Lower leg skin (tissue), 4 donors: ENCODE measurements at regions not wholly inside any gene's neighbourhood (a gene's known extent, or its start where the extent isn't known, plus 50 kb on each side); places are given as distances from the start of the nearest gene placed in this dataset.

Experiments
- DNase-seq, 2 donors: peaks; one replicate each; pipeline ENCODE4 v3.0.0-alpha.2; 2019; ENCODE audit warnings: low spot score in 2 of 2
- H3K4me3 ChIP-seq: fragments of 200-600 bp; sonication (generic); 2 replicates; pipeline ENCODE4 v1.5.1; 2017; ENCODE audit warnings: mild to moderate bottlenecking, low read depth; ENCODE audit not compliant: poor library complexity, severe bottlenecking
- CTCF ChIP-seq, 3 donors: fragments of 450-650 bp; IDR thresholded peaks; one replicate each; pipeline ENCODE4 v1.5.1; 2016; ENCODE audit warnings: antibody characterized with exemption in 3 of 3, mild to moderate bottlenecking in 3 of 3, moderate library complexity in 2 of 3
- POLR2A ChIP-seq, 2 donors: fragments of 450-650 bp; IDR thresholded peaks; one replicate each; pipeline ENCODE4 v1.6.1; 2016 to 2017; ENCODE audit warnings: antibody characterized with exemption in 2 of 2, mild to moderate bottlenecking in 1 of 2, moderate library complexity in 1 of 2
- WGBS, 2 donors: methylation state at CpG; one replicate each; pipeline ENCODE4 v1.1.5; 2018; 5-methylcytosine and 5-hydroxymethylcytosine counted together
- intact Hi-C: fragments of 100-400 bp; cut with DNase I; formaldehyde crosslinking; loops from one replicate; pipeline ENCODE4 v1.15.0; 2023; ENCODE audit warnings: low total_unique reads

- no peak for TF ChIP-seq POLR2A (IDR thresholded peaks at IDR 0.05)
- no peak for TF ChIP-seq CTCF (IDR thresholded peaks at IDR 0.05)
- intact Hi-C loops = loop anchor here (1.0 kb wide), 1 partner anchor 33 kb away; no protein-coding TSS in a partner anchor
- 71 to 84% methylated on average over 5 of the region's 5 CpGs for WGBS, 2 donors
These were observed 1060.6 kb upstream of the AUTS2 start for GRCh38 chr7:68537774-68538071.

GRCh38 chr7:68542831-68543230, 1055.4 kb upstream of the AUTS2 start:
- intact Hi-C loops = no loop called here
- WGBS, 2 donors = 53 to 65% methylated on average over 3 of the region's 3 CpGs
- no peak overlapping the region for H3K4me3 ChIP-seq
- no peak for DNase-seq
- TF ChIP-seq CTCF (IDR thresholded peaks at IDR 0.05) = no peak
- no peak for TF ChIP-seq POLR2A (IDR thresholded peaks at IDR 0.05)

More at GRCh38 chr7:68537774-68538071, 1060.6 kb upstream of the AUTS2 start:
- no peak for DNase-seq
- no peak overlapping the region for H3K4me3 ChIP-seq

GRCh38 chr7:68544851-68545250, 1053.4 kb upstream of the AUTS2 start:
- TF ChIP-seq CTCF (IDR thresholded peaks at IDR 0.05) (no peak), POLR2A (IDR thresholded peaks at IDR 0.05) (no peak)
- no peak for DNase-seq
- no peak overlapping the region for H3K4me3 ChIP-seq
- intact Hi-C loops = no loop called here
- WGBS, 2 donors = 62 to 72% methylated on average over 4 of the region's 4 CpGs

- DNase-seq = no peak
- 71 to 80% methylated on average over 6 of the region's 6 CpGs for WGBS, 2 donors
- intact Hi-C loops = no loop called here
- no peak for TF ChIP-seq CTCF (IDR thresholded peaks at IDR 0.05)
- no peak for TF ChIP-seq POLR2A (IDR thresholded peaks at IDR 0.05)
- no peak overlapping the region for H3K4me3 ChIP-seq
These were observed 1051.1 kb upstream of the AUTS2 start for GRCh38 chr7:68547181-68547580.

GRCh38 chr7:68547799-68548198, 1050.5 kb upstream of the AUTS2 start:
- no peak for TF ChIP-seq POLR2A (IDR thresholded peaks at IDR 0.05)
- no peak for TF ChIP-seq CTCF (IDR thresholded peaks at IDR 0.05)
- WGBS, 2 donors = 68 to 82% methylated on average over 10 of the region's 10 CpGs
- intact Hi-C loops = no loop called here

GRCh38 chr7:68550027-68550426, 1048.2 kb upstream of the AUTS2 start:
- WGBS, 2 donors = 91% methylated on average over 2 of the region's 2 CpGs
- TF ChIP-seq CTCF (IDR thresholded peaks at IDR 0.05) (no peak), POLR2A (IDR thresholded peaks at IDR 0.05) (no peak)
- no peak overlapping the region for H3K4me3 ChIP-seq
- DNase-seq = no peak
- intact Hi-C loops = no loop called here

More at GRCh38 chr7:68547799-68548198, 1050.5 kb upstream of the AUTS2 start:
- DNase-seq = no peak
- H3K4me3 ChIP-seq = no peak overlapping the region
